ENCODE measurements at regions not wholly inside any gene's neighbourhood (a gene's known extent, or its start where the extent isn't known, plus 50 kb on each side); places are given as distances from the start of the nearest gene placed in this dataset.
"Not testable (repeated sequence)": the region's sequence is repeated elsewhere in the genome, so short reads cannot be mapped to it uniquely, and the experiment has no call there.

GRCh38 chr4:13750594-13750993 is 123.1 kb upstream of the BOD1L1 start:
- Histone ChIP-seq H3K9me3 (ENCODE audit: control insufficient read depth, low read length) (no peaks in the 10 kb centered on the region), H3K4me1 (ENCODE audit: control insufficient read depth, insufficient read depth, low read length, poor library complexity, severe bottlenecking) (no peaks in the 10 kb centered on the region), H3K27me3 (replicated peaks; ENCODE audit: control insufficient read depth, insufficient read depth, low read length, poor library complexity, severe bottlenecking) (no peaks in the 10 kb centered on the region), H3K27ac (ENCODE audit: insufficient read depth, low read length, poor library complexity, severe bottlenecking) (no peak overlapping the region), H3K36me3 (ENCODE audit: control insufficient read depth, insufficient read depth, low read length) (no peaks in the 10 kb centered on the region), H3K4me3 (ENCODE audit: insufficient read depth, low read depth, low read length, poor library complexity, severe bottlenecking) (no peak overlapping the region)
- DNase-seq = no peak

- H3K27ac ChIP-seq (ENCODE audit: insufficient read depth, low read length, poor library complexity, severe bottlenecking); H3K9me3 ChIP-seq (ENCODE audit: control insufficient read depth, low read length); H3K36me3 ChIP-seq (ENCODE audit: control insufficient read depth, insufficient read depth, low read length); H3K4me1 ChIP-seq (ENCODE audit: control insufficient read depth, insufficient read depth, low read length, poor library complexity, severe bottlenecking); H3K27me3 ChIP-seq (replicated peaks; ENCODE audit: control insufficient read depth, insufficient read depth, low read length, poor library complexity, severe bottlenecking); H3K4me3 ChIP-seq (ENCODE audit: insufficient read depth, low read depth, low read length, poor library complexity, severe bottlenecking); DNase-seq: not testable (repeated sequence)
Observed at GRCh38 chr4:13761581-13761980, 134.1 kb upstream of the BOD1L1 start.

DNA sequence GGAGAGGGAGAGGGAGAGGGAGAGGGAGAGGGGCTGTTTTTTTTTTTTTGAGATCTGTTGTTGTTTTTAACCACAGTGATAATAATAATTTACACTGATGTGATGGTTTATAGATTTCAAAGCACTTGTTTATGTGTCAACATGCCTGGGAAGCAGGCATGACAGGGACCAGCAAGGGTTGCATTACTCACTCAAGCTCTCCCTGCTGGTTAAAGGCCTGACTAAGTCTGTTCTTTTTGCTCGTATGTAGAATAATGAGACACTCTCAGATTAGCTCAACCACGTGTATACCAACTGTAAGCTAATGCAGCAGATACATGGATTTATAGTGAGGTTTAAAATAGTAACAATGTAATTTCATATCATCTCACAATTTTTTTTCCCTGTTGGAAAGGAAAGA is 134.6 kb upstream of the BOD1L1 start:
- H3K27ac ChIP-seq (ENCODE audit: insufficient read depth, low read length, poor library complexity, severe bottlenecking) = no peak overlapping the region
- DNase-seq = no peak
- H3K4me1 ChIP-seq (ENCODE audit: control insufficient read depth, insufficient read depth, low read length, poor library complexity, severe bottlenecking) = no peaks in the 10 kb centered on the region
- H3K4me3 ChIP-seq (ENCODE audit: insufficient read depth, low read depth, low read length, poor library complexity, severe bottlenecking) = no peak overlapping the region
- no peaks in the 10 kb centered on the region for H3K9me3 ChIP-seq (ENCODE audit: control insufficient read depth, low read length)
- H3K36me3 ChIP-seq (ENCODE audit: control insufficient read depth, insufficient read depth, low read length) = no peaks in the 10 kb centered on the region
- H3K27me3 ChIP-seq (replicated peaks; ENCODE audit: control insufficient read depth, insufficient read depth, low read length, poor library complexity, severe bottlenecking) = no peaks in the 10 kb centered on the region

GRCh38 chr4:13763707-13764106 is 136.2 kb upstream of the BOD1L1 start:
- no peak overlapping the region for H3K27ac ChIP-seq (ENCODE audit: insufficient read depth, low read length, poor library complexity, severe bottlenecking)
- no peak overlapping the region for H3K4me3 ChIP-seq (ENCODE audit: insufficient read depth, low read depth, low read length, poor library complexity, severe bottlenecking)
- H3K4me1 ChIP-seq (ENCODE audit: control insufficient read depth, insufficient read depth, low read length, poor library complexity, severe bottlenecking) = no peaks in the 10 kb centered on the region
- no peaks in the 10 kb centered on the region for H3K36me3 ChIP-seq (ENCODE audit: control insufficient read depth, insufficient read depth, low read length)
- no peak for DNase-seq
- no peaks in the 10 kb centered on the region for H3K27me3 ChIP-seq (replicated peaks; ENCODE audit: control insufficient read depth, insufficient read depth, low read length, poor library complexity, severe bottlenecking)
- no peaks in the 10 kb centered on the region for H3K9me3 ChIP-seq (ENCODE audit: control insufficient read depth, low read length)

DNA sequence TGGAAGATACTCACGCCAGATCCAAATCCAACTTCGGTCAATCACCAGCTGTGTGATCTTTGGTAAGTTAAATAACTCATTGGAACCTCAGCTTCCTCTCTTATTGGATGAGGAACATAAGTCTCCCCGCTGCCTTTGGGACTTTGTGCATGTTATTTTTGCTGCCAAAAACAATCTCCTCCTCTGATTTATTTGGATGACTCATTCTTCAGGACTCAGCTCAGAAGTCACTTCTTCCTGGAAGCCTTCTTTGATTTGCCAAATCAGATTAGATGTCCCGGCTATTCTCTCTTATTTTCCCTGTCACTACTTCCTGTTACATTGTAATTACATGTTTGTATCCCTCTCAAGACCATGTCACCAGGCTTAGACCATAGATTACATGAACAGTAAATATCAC is 138.0 kb upstream of the BOD1L1 start:
- Histone ChIP-seq H3K9me3 (ENCODE audit: control insufficient read depth, low read length) (no peaks in the 10 kb centered on the region), H3K36me3 (ENCODE audit: control insufficient read depth, insufficient read depth, low read length) (no peaks in the 10 kb centered on the region), H3K4me3 (ENCODE audit: insufficient read depth, low read depth, low read length, poor library complexity, severe bottlenecking) (no peak overlapping the region), H3K27ac (ENCODE audit: insufficient read depth, low read length, poor library complexity, severe bottlenecking) (no peak overlapping the region), H3K4me1 (ENCODE audit: control insufficient read depth, insufficient read depth, low read length, poor library complexity, severe bottlenecking) (no peaks in the 10 kb centered on the region), H3K27me3 (replicated peaks; ENCODE audit: control insufficient read depth, insufficient read depth, low read length, poor library complexity, severe bottlenecking) (no peaks in the 10 kb centered on the region)
- DNase-seq = no peak

DNA sequence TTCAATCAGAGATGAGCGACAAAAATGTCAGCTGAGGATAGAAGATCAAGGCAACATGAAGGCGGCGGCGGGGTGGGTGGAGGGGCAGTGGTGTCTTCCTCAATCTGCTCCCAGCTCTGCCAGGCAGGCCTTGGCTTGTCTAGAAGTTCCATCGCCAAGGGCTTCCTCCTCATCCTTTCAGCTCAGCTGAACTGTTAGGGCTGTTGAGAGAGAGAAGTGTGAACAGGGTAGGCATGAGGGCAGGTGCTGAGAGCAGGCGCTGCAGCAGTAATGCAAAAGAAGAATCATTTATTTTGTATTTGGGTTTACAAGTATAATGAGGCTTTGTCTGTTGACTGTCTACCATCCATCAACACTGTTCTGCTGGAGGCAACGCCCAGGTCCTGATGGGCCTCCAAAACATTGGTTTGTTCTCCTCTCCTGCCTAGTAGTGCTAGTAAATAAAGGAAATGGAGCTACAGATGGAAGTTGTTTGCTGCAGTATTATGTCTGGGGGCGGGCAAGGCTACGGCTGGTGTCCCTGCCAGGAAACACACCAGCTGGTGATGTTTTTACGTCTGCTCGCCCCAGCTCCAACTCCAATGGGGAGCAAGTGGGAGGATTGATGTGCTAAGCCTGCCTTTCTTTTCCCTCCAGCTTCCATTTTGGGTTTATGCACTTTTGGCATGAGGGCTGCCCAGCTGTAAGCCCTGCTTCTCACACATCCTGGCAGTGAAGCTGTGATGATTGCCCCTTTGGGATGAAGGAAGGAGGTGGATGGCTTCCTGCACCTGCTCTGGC is 139.4 kb upstream of the BOD1L1 start:
- DNase-seq = no peak
- H3K27me3 ChIP-seq (replicated peaks; ENCODE audit: control insufficient read depth, insufficient read depth, low read length, poor library complexity, severe bottlenecking) = no peaks in the 10 kb centered on the region
- no peaks in the 10 kb centered on the region for H3K36me3 ChIP-seq (ENCODE audit: control insufficient read depth, insufficient read depth, low read length)
- H3K9me3 ChIP-seq (ENCODE audit: control insufficient read depth, low read length) = no peaks in the 10 kb centered on the region
- no peak overlapping the region for H3K27ac ChIP-seq (ENCODE audit: insufficient read depth, low read length, poor library complexity, severe bottlenecking)
- H3K4me1 ChIP-seq (ENCODE audit: control insufficient read depth, insufficient read depth, low read length, poor library complexity, severe bottlenecking) = no peaks in the 10 kb centered on the region
- H3K4me3 ChIP-seq (ENCODE audit: insufficient read depth, low read depth, low read length, poor library complexity, severe bottlenecking) = no peak overlapping the region

GRCh38 chr4:13777341-13777740 is 149.8 kb upstream of the BOD1L1 start:
- Histone ChIP-seq H3K27ac (ENCODE audit: insufficient read depth, low read length, poor library complexity, severe bottlenecking) (no peak overlapping the region), H3K9me3 (ENCODE audit: control insufficient read depth, low read length) (no peaks in the 10 kb centered on the region), H3K27me3 (replicated peaks; ENCODE audit: control insufficient read depth, insufficient read depth, low read length, poor library complexity, severe bottlenecking) (no peaks in the 10 kb centered on the region), H3K36me3 (ENCODE audit: control insufficient read depth, insufficient read depth, low read length) (no peaks in the 10 kb centered on the region), H3K4me3 (ENCODE audit: insufficient read depth, low read depth, low read length, poor library complexity, severe bottlenecking) (no peak overlapping the region), H3K4me1 (ENCODE audit: control insufficient read depth, insufficient read depth, low read length, poor library complexity, severe bottlenecking) (no peaks in the 10 kb centered on the region)
- DNase-seq = no peak

GRCh38 chr4:13778367-13778766 is 150.8 kb upstream of the BOD1L1 start:
- Histone ChIP-seq H3K36me3 (ENCODE audit: control insufficient read depth, insufficient read depth, low read length) (no peaks in the 10 kb centered on the region), H3K9me3 (ENCODE audit: control insufficient read depth, low read length) (no peaks in the 10 kb centered on the region), H3K4me1 (ENCODE audit: control insufficient read depth, insufficient read depth, low read length, poor library complexity, severe bottlenecking) (no peaks in the 10 kb centered on the region), H3K27ac (ENCODE audit: insufficient read depth, low read length, poor library complexity, severe bottlenecking) (no peak overlapping the region), H3K4me3 (ENCODE audit: insufficient read depth, low read depth, low read length, poor library complexity, severe bottlenecking) (no peak overlapping the region), H3K27me3 (replicated peaks; ENCODE audit: control insufficient read depth, insufficient read depth, low read length, poor library complexity, severe bottlenecking) (no peaks in the 10 kb centered on the region)
- DNase-seq = no peak

GRCh38 chr4:13782231-13782630 is 154.7 kb upstream of the BOD1L1 start:
- DNase-seq = no peak
- Histone ChIP-seq H3K27ac (ENCODE audit: insufficient read depth, low read length, poor library complexity, severe bottlenecking) (no peak overlapping the region), H3K4me1 (ENCODE audit: control insufficient read depth, insufficient read depth, low read length, poor library complexity, severe bottlenecking) (no peaks in the 10 kb centered on the region), H3K4me3 (ENCODE audit: insufficient read depth, low read depth, low read length, poor library complexity, severe bottlenecking) (no peak overlapping the region), H3K36me3 (ENCODE audit: control insufficient read depth, insufficient read depth, low read length) (no peaks in the 10 kb centered on the region), H3K9me3 (ENCODE audit: control insufficient read depth, low read length) (no peaks in the 10 kb centered on the region), H3K27me3 (replicated peaks; ENCODE audit: control insufficient read depth, insufficient read depth, low read length, poor library complexity, severe bottlenecking) (no peaks in the 10 kb centered on the region)

DNA sequence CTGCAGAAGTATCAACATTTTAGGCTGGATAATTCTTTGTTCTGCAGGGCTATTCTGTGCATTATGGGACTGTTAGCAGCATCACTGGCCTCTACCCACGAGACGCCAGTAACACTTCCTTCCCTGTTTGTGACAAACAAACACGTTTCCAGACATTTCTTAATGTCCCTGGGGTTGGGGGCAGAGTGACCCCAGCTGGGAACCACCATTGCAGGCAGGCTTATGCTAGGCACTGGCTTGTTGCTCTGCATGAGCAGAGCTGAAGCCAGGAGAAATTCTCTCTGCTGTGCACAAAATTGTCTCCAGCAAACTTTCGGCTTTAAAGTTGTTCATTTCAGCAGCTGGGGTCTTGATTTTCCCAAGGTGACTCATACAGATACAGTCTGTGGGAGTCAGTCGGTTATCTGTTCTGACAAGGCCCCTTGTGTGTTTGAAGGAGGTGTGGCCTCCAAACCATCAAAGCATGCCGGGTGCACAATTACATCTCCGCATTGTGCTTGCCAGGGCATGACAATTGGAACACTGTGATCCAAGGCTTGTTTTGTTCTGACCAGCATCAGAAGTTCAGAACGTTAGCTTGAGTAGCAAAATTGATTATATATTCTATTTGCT is 156.4 kb upstream of the BOD1L1 start:
- Histone ChIP-seq H3K4me1 (ENCODE audit: control insufficient read depth, insufficient read depth, low read length, poor library complexity, severe bottlenecking) (no peaks in the 10 kb centered on the region), H3K27ac (ENCODE audit: insufficient read depth, low read length, poor library complexity, severe bottlenecking) (no peak overlapping the region), H3K4me3 (ENCODE audit: insufficient read depth, low read depth, low read length, poor library complexity, severe bottlenecking) (no peak overlapping the region), H3K27me3 (replicated peaks; ENCODE audit: control insufficient read depth, insufficient read depth, low read length, poor library complexity, severe bottlenecking) (no peaks in the 10 kb centered on the region), H3K36me3 (ENCODE audit: control insufficient read depth, insufficient read depth, low read length) (no peaks in the 10 kb centered on the region), H3K9me3 (ENCODE audit: control insufficient read depth, low read length) (no peaks in the 10 kb centered on the region)
- DNase-seq = no peak
